HG03060 (cell line): ENCODE measurements at regions not wholly inside any gene's neighbourhood (a gene's known extent, or its start where the extent isn't known, plus 50 kb on each side); places are given as distances from the start of the nearest gene placed in this dataset.

Source experiments
- ATAC-seq: cut with Tn5 transposase; IDR thresholded peaks from one replicate; pipeline ENCODE4 v1.9.1; 2021; ENCODE audit warnings: low read depth, moderate number of reproducible peaks; ENCODE audit not compliant: unreplicated experiment

DNA sequence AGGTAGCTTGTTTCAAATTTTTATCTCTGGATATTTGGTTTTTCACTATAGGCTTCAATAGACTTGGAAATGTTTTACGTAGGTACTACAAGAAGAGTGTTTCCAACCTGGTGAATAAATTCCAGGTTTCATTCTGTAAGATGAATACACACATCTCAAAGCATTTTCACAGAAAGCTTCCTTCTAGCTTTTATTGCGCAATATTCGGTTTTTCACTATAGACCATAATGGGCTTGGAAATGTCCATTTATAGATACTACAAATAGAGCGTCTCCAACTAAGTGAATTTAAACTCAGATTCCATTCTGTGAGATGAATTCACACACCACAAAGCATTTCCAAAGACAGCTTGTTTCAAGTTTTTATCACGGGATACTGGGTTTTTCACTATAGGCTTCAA lies 857.7 kb upstream of the HS3ST1 start:
- ATAC-seq = no peak

DNA sequence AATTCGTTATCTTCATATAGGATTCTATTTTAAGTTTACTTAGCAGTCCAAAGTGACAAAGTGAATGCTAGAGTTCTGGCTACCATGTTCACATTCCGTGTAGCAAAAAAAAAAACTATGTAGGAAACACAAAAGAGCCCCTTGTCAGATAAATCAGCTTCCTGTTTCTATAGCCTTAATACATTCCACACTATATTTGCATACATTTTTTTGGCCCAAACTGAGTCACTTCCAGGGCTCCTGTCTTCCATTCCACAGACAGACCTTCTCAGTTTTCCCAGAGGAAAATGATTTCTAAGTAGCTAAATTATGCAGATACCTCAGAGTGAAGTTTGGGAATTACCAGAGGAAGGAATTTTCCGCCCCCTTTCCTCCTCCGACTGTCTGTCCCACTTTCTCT lies 841.9 kb upstream of the HS3ST1 start:
- ATAC-seq = no peak

DNA sequence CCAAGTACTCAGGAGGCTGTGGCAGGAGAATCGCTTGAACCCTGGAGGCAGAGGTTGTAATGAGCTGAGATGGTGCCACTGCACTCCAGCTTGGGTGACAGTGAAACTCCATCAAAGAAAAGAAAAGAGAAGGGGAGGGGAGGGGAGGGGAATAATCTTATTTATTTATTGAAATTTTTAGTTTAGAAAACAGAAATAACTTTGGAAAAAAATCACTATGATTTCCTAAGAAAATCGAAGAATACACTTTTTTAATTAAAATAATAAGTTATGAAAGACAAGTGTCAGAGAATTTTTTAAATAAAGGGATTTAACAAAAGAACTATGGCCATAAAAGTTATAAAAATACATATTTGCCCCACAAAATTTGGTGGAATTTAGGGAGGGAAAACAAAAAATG lies 836.9 kb upstream of the HS3ST1 start:
- ATAC-seq = no peak

DNA sequence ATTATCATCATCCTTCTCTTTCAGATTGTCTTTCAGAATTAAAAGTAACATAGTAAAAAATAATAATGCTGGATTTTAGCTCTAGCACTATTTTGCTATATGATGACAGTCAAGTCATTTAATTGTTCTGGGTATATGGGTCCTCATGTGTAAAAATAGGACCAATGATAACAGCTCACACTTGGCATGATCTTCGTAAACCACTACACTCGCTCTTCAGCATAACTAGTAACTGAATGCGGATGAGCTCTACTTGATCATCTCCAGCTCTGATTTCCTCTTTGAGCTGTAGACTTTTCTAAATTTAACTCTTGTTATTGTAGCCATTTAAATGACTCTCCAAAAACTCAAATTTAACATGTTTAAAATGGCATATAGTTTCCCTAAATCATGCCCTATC lies 831.8 kb upstream of the HS3ST1 start:
- no peak for ATAC-seq

DNA sequence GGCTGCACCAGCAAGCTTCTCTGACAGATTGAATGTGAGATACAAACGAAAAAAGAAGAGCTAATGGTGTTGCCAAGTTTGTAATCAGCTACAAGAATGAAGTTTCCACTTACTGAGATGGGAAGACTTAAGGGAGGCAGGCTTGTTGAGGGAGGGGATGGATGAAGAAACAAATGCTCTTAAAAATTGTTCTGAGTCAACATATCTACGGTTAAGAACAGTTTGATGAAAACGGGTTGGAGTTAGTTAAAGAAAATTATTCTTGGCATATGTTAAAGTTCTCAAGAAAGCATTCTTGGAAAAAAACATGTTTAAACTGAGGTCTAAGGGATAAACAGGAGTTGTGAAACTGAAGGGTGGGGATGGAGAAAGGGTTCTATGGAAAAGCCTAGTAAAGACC lies 816.3 kb upstream of the HS3ST1 start:
- no peak for ATAC-seq

DNA sequence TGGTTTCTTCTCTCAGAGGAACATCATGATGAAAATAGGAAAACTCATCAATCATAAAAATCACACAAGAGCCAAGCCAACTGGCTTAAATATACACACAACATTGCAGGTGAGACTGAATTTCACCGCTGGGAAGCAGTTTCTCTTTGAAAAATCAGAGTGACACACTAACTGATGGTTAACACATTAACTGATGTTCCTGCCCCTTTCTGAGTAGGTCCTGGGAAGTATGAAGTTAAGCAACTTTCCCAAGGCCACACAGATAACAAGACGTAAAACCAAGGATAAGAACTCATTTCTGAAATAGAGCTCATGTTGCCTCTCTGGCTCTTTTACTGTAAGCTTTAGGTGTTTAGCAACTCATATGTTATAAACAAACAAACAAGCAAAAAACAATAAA lies 813.7 kb upstream of the HS3ST1 start:
- ATAC-seq = no peak

DNA sequence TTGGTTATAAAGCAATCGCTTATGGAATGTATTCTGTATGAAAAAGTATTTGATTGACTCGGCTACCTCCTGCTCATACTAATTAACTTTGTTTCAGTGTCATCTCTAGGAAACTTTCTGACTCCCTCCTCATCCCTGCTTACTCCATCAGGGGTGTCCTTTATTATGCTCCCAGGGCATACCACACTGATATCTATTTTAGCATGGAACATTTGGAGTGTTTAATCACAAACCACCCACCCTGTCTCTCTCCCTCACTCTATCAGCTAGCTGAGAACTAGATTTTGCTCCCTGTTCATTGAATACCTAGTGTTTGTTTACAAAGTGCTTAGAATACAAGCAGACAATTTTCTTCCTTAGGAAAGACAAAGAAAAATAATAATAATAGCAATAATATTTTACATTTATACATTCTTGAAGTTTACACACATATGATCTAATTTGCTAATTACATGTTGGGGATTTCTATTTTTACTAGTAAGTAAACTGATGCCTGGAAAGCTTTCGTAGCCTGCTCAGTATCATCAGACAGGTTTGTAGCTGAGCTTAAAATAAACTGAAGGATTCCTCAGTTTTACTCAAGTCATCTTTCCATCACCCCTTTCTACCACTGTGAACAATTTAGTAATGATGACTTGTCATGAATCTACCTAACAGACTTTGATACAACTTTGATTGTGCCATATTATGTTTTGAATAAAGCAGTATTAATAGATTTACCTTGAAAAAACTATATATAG lies 811.4 kb upstream of the HS3ST1 start:
- ATAC-seq = no peak

DNA sequence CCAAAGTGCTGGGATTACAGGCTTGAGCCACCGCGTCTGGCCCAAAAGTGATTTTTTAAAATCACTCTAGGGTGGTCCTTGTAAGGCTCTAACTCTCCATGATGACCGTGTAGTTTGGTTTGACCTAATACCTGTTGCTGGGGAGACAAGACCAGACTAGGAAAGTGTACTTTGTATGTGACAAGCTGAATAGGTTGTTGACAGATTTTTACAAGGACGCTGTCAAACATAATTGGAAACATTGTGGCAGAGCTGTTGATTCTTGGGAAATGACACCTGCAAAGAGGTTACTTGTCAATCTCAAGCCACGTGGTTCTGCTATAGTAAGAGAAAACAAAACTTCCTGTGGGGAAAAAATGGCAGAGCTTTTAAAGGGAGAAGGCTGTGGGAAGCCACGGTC lies 802.4 kb upstream of the HS3ST1 start:
- no peak for ATAC-seq

DNA sequence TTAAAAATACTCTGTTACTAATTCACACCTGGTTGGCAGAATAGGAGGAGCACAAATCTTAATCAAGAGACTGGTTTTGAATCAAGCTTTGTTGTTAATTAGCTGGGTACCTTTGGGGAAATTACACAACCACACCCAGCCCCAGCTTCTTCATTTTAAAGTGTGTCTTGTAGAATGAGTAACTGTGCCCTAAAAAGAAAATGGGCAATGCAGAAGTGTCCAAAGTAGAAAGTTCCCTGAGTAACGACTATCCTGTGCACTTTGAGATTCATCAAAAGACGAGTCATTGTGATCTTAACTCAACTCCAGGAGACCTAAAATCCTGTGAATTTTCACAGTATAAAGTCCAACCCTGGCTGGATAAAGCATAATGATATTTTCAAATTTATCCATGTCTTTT lies 792.3 kb upstream of the HS3ST1 start:
- no peak for ATAC-seq

DNA sequence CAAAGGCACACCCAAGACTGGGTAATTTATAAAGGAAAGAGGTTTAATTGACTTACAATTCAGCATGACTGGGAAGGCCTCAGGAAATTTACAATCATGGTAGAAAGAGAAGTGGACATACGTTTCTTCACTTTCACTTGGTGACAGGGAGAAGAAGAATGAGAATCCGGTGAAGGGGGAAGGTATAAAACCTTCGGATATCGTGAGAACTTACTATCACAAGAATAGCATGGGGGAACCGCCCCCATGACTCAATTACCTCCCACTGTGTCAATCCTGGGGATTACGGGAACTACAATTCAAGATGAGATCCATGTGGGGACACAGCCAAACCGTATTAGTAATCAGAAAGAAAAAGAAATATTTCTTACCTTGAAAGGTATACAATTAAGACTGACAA lies 782.9 kb upstream of the HS3ST1 start:
- no peak for ATAC-seq

DNA sequence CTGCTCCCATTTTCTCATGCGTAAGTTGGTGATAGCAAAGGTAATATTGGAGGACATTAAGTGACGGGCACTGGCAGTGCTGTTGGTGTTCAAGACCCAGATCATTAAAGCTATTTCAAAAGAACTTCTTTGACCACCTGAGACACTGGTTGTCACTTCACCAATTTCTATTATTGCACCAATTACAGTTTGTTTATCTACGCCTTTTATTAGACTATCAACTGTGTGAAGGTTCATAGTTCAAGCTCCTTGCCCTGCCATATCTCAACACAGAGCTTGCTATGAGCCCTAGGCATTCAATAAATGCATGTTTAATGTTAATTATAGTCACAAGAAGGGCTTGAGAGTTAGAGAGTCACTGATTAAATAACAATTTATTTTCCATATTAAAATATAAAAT lies 778.7 kb upstream of the HS3ST1 start:
- ATAC-seq = no peak

DNA sequence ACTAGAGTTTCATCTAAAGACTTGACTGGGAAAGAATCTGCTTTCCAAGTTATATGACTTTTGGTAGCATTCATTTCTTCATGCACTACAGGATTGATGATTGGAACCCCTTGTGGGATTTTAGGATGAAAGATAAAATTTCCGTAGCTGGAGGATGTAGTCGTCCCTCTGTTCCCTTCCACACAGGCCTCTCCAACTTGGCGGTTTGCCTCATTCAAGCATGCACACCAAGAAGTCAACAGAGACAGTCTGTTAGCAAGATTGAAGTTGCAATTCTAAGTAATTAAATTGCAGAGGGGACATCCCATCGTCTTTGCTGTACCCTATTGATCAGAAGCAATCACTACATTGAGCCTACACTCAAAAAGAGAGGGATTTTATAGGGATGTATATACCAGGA lies 777.4 kb upstream of the HS3ST1 start:
- ATAC-seq = no peak

DNA sequence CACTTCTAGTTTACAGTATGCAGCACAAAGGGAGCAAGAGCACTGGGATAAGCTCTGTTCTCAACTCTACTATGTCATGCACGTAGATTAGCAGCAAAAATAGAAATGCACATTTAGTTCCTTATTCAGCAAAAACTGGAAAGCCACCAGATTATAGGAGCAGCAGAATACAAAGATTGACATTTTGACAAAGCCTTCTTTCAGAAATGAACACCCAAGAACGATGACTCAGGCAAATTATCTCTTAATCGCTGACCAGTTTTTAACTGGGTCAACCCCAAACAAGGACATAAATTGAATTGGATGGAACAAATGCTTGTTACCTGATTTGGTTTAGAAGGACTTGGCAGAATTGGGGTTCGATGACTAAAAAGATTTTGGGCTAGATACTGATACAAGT lies 775.3 kb upstream of the HS3ST1 start:
- ATAC-seq = no peak

DNA sequence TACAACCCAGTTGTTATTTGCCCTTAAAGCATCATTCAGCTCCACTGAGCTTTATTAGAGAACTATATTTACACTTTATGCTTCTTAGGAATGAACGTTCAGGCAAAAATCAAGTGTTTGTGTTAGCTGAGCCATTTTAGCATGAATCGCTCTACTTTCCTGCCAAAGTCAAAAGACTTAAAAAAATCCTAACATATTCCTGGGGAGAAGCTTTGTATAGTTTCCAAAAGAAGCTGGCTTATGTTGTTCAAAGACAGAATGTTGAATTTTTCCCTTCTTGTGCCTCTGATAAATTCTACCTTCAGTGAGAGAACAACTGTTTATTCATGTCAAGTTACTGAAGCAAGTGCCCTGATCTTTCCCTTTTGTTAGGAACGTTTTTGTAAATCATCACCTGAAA lies 771.5 kb upstream of the HS3ST1 start:
- ATAC-seq = no peak

DNA sequence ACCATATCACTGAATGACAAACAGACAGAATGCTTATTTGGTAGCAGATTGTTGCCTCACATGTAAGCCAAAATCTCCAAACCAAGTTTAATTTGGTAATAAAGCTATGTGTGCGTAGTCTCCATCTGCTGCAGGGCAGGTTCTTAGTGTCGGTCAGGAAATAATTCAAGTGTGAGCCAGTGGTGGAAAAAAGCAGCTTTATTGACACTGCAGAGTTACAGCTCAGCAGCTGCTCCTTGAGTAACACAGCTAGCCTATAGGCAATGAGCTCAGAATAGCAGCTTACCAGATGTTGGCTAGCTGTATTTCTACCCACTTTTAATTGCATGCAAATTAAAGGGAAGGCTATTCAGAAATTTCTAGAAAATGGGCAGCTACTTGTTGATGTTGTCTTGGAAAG lies 757.8 kb upstream of the HS3ST1 start:
- ATAC-seq = no peak

DNA sequence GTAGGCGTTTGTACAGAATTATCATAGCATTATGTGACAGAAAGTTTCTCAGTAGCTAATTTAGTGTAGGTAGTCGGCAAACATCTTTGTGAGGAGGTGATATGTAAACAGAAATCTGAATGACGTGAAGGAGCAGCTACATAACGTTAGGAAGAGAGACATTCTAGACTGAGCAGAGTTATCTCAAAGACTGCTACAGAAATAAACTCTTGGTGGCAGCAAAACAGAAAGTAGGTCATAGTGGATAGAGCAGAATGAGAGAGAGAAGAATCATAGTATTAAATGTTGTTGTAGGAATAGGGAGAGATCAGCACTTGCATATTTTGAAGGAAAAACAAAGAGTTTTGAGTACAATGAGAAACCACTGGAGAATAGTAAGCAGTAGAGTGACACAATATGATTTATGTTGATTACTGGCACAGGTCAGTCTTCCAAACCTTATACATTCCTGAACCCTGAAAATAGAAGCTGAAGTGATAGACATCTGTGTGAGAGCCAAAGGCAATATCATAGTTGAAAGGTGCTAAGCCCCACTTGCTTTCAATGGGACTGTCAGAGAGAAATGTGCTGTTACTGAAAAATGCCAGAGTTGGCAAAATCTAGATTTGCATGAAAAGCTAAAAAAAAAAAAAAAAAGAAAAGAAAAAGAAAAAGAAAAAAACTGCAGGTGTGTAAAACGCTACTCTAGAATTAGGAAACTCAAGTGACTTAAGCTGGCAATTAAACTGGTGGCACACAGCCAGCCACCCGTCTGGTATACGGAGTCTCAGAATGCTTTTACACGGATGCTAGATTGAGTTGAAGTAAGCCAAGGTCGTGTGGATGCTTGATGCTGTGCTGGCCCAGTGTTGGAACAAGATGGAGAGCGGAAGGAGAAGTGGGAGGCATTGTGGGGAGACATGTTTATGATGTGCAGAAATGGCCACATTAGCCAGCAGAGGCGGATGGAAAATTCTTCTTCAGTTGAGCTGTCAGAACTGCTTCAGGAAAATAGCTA lies 750.2 kb upstream of the HS3ST1 start:
- no peak for ATAC-seq

DNA sequence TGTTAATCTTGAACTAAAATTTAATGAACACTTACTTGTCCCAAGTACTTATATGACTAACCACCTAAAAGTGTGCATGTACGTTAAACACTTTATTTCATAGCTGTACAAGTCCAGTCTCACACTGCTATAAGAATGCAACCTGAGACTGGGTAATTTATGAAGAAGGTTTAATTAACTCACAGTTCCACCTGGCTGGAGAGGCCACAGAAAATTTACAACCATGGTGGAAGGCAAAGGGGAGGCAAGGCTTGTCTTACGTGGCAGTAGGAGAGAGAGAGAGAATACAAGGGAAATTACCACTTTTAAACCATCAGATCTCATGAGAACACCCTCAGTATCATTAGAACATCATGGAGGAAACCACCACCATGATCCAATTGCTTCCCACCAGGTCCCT lies 748.7 kb upstream of the HS3ST1 start:
- no peak for ATAC-seq

DNA sequence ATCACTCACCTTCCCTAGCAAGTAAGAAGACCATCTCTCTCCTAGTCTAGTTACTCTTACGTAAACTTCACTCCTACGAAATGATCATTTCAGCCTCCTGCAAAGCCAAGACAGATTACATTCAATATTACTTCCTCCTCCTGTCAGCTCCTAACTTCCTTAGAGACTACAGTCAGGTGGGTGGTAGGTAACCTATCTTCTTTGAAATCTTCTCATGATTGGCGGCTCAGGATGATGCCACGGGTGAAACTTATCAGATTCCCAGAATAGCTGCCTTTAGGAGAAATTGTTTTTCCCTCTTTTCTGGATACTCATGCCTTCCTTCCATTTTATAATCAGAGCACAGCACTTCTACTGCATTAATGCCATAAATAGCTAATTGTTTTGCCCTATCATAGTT lies 744.8 kb upstream of the HS3ST1 start:
- no peak for ATAC-seq

DNA sequence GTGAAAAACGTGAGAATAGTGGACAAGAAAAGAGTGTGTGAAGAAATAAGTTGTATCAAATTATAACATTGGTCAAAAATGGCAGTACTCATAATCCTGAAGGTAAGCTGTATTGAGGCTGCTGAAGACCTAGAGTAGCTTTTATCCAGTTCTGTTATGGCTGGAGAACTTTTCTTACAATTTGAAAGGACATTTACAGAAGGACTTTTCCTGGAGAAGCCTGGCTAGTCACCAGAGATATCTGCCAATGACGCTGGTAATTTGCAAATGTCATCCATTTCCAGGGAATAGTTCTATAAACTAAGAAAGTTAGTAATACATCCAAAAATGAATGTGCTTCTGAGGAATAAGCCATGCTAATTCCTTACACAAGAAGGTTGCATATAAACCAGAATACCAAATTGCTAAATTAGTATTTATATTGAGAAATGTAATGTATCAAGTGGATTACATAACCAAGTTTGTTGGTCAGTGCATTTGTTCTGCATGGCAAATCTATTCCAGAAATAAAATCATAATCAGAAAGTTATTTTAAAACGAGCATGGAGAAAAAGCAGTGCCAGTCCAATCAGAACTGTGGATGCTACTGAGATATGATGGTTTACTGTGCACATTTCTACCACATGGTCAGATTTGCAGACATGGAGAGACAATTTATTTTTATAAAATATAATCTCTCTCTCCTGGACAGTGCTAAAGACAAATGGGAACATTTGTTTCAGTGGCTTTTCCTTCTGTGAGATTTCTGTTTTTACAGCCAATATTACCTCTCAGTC lies 743.7 kb upstream of the HS3ST1 start:
- no peak for ATAC-seq

DNA sequence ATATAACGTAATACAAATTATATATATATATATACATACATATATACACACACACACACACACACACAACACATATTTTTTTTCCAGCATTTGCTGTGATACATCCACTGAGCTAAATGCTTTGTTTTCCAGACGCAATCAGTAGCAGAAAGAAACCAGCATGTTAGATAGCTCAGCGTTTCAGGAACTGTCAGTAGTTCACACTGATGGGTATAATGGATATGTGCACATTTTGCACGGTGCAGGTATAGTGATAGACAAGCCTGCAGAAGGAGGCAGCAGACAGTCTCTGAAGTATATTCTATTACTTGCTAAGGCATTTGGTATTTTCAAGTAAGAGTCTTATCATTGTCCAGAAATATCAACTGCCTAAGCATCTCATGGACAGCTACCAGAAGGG lies 741.6 kb upstream of the HS3ST1 start:
- no peak for ATAC-seq

DNA sequence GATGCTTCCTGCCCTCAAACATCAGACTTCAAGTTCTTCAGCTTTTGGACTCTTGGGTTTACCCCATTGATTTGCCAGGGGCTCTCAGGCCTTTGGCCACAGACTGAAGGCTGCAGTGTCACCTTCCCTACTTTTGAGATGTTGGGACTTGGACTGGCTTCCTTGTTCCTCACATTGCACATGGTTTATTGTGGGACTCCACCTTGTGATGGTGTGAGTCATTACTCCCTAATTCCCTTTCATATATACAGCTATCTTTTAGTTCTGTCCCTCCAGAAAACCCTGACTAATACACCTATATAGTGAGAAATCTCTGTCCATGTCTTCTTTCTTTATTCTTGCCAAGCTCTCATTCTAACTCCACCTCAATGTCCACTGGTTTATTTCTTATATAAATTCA lies 736.9 kb upstream of the HS3ST1 start:
- ATAC-seq = no peak
